ENCODE measurements at regions not wholly inside any gene's neighbourhood (a gene's known extent, or its start where the extent isn't known, plus 50 kb on each side); places are given as distances from the start of the nearest gene placed in this dataset.

DNA sequence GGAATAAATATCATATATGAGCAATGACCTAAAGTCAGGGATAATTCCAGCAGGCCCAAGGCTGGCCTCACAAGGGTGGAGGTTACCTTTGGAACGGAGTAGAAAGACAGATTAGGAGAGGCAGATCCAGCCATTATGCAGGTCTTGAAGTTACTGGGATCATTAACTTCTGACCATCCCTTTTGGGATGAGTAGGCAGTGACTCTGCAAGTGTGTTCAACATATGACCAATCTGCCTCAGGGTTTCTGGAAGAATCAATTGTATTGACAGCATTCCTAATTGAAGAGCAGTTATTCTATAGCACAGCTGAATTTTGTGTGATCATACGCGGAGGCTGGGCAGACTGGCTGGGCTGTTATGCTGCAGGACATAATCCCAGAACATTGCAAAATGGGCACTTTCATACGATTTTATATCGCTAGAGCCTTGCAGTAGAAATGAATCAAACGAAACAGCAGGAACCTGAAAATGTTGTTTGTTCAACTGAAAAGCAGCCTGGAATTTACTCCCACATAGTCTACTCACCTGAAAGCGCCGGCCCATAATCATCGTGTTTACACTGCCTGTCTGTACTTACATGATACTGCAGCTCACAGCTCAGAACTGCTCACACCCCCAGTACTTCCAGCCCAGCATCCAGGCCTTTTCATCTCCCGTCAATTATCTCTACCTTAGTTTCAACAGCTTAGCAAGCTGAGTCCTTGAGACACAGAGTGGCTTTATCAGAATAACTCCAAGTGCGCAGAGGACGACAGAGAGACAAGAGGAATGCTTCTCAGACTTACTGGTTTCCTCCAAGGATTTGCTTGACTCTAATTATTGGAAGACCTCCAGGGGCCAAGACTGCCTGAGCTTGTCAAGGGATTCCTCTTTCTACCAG is 556.1 kb downstream of the EFNB2 start:
- TF ChIP-seq, protein P1, sequence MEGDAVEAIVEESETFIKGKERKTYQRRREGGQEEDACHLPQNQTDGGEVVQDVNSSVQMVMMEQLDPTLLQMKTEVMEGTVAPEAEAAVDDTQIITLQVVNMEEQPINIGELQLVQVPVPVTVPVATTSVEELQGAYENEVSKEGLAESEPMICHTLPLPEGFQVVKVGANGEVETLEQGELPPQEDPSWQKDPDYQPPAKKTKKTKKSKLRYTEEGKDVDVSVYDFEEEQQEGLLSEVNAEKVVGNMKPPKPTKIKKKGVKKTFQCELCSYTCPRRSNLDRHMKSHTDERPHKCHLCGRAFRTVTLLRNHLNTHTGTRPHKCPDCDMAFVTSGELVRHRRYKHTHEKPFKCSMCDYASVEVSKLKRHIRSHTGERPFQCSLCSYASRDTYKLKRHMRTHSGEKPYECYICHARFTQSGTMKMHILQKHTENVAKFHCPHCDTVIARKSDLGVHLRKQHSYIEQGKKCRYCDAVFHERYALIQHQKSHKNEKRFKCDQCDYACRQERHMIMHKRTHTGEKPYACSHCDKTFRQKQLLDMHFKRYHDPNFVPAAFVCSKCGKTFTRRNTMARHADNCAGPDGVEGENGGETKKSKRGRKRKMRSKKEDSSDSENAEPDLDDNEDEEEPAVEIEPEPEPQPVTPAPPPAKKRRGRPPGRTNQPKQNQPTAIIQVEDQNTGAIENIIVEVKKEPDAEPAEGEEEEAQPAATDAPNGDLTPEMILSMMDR (IDR thresholded peaks at IDR 0.05; ENCODE audit: low read depth, low read length), result no peak
- TF ChIP-seq POLR2A (IDR thresholded peaks at IDR 0.05; ENCODE audit: extremely low read depth, insufficient read length) (no peak), MYC (IDR thresholded peaks at IDR 0.05; ENCODE audit: low read depth, low read length) (no peak)
- TF ChIP-seq, protein P2, sequence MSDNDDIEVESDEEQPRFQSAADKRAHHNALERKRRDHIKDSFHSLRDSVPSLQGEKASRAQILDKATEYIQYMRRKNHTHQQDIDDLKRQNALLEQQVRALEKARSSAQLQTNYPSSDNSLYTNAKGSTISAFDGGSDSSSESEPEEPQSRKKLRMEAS (IDR thresholded peaks at IDR 0.05; ENCODE audit: low read depth, low read length), result no peak

All from NB4 (cell line).